GM12878 (cell line): ENCODE measurements at regions not wholly inside any gene's neighbourhood (a gene's known extent, or its start where the extent isn't known, plus 50 kb on each side); places are given as distances from the start of the nearest gene placed in this dataset.

Experiments
- ATAC-seq: fragments of 200-7000 bp; cut with Tn5 transposase; 3 replicates; pipeline ENCODE4 v1.9.1; 2020; ENCODE audit warnings: mild to moderate bottlenecking, moderate library complexity
- BruUV-seq: library from RNA; stranded (reverse); fragments of 400-500 nt; replicated peaks from 2 replicates; lab custom pipeline; 2021; lab: Mats Ljungman, UMichigan
- CTCF ChIA-PET: fragments of 300-600 bp; sonication (Branson Sonifier 250); formaldehyde crosslinking; extraction: SDS; loops from one replicate; lab custom pipeline; 2021; ENCODE audit warnings: inconsistent platforms; lab: Yijun Ruan, JAX
- POLR2A ChIA-PET: fragments of 350-600 bp; formaldehyde crosslinking; extraction: SDS; loops from one replicate; lab custom pipeline; 2021; ENCODE audit warnings: inconsistent platforms; lab: Charles Lee
- RAD21 ChIA-PET: fragments of 300-600 bp; sonication (Branson Sonifier 250); formaldehyde crosslinking; loops from one replicate; lab custom pipeline; 2023; ENCODE audit warnings: antibody characterized with exemption; ENCODE audit not compliant: unreplicated experiment; lab: Charles Lee
- SMC1A ChIA-PET: fragments of 300-600 bp; sonication (Branson Sonifier 250); formaldehyde crosslinking; loops from one replicate; lab custom pipeline; 2023; ENCODE audit not compliant: unreplicated experiment, uncharacterized antibody; lab: Charles Lee
- DNase-seq: peaks from one replicate; pipeline ENCODE4 v3.0.0-alpha.2; 2011; ENCODE audit warnings: low read depth, low spot score
- FAIRE-seq: peaks from 3 replicates; lab custom pipeline; 2011; peaks lifted over from hg19 to GRCh38; lab: Jason Lieb, UNC
- H2AFZ ChIP-seq: 2 replicates; pipeline ENCODE4 v1.6.0; 2011; ENCODE audit warnings: low read depth, low read length, control low read depth; ENCODE audit not compliant: control insufficient read depth
- H3K27ac ChIP-seq: 2 replicates; pipeline ENCODE4 v1.5.1; 2011; ENCODE audit warnings: control low read depth; ENCODE audit not compliant: control insufficient read depth, insufficient read depth
- H3K27me3 ChIP-seq, 2 experiments: replicated peaks in 1 of 2; 2 replicates each; pipeline versions ENCODE4 v1.6.0 to v1.6.1; 2011; ENCODE audit warnings: low read length in 1 of 2; ENCODE audit not compliant: control insufficient read depth in 2 of 2, insufficient read depth in 2 of 2
- H3K36me3 ChIP-seq, 2 experiments: 2 replicates each; pipeline ENCODE4 v1.5.1; 2011; ENCODE audit warnings: low read length in 1 of 2; ENCODE audit not compliant: control insufficient read depth in 2 of 2, insufficient read depth in 2 of 2
- H3K4me1 ChIP-seq: 2 replicates; pipeline ENCODE4 v1.6.1; 2011; ENCODE audit warnings: mild to moderate bottlenecking, low read length, moderate library complexity, mixed read lengths; ENCODE audit not compliant: control insufficient read depth, insufficient read depth
- H3K4me2 ChIP-seq: 2 replicates; pipeline ENCODE4 v1.6.0; 2011; ENCODE audit warnings: control low read depth; ENCODE audit not compliant: control insufficient read depth, insufficient read depth
- H3K4me3 ChIP-seq: fragments of 200-600 bp; sonication (generic); 2 replicates; pipeline ENCODE4 v1.5.1; 2016
- H3K79me2 ChIP-seq: 2 replicates; pipeline ENCODE4 v1.6.0; 2011; ENCODE audit warnings: low read length; ENCODE audit not compliant: control insufficient read depth, insufficient read depth
- H3K9ac ChIP-seq: 2 replicates; pipeline ENCODE4 v1.8.0; 2011; ENCODE audit warnings: low read length, control low read depth, mixed read lengths; ENCODE audit not compliant: control insufficient read depth, insufficient read depth
- H3K9me3 ChIP-seq: replicated peaks from 3 replicates; pipeline ENCODE4 v1.5.1; 2011; ENCODE audit warnings: mild to moderate bottlenecking, low read length; ENCODE audit not compliant: control insufficient read depth, insufficient read depth
- H4K20me1 ChIP-seq: 2 replicates; pipeline ENCODE4 v1.6.0; 2011; ENCODE audit not compliant: control insufficient read depth, insufficient read depth
- MTA2 ChIP-seq: fragments of 450-650 bp; IDR thresholded peaks from 2 replicates; pipeline ENCODE4 v1.6.1; 2016; ENCODE audit warnings: low read depth, mild to moderate bottlenecking, moderate library complexity
- NR2F1 ChIP-seq: fragments of 450-650 bp; conservative IDR thresholded peaks from 2 replicates; pipeline ENCODE4 v1.6.1; 2017; ENCODE audit warnings: mild to moderate bottlenecking
- RAD21 ChIP-seq: IDR thresholded peaks from 2 replicates; pipeline ENCODE4 v1.6.1; 2011; ENCODE audit warnings: mild to moderate bottlenecking, low read depth, low read length, moderate library complexity; ENCODE audit not compliant: insufficient read depth
- SMC3 ChIP-seq: IDR thresholded peaks from 2 replicates; pipeline ENCODE4 v1.6.1; 2011; ENCODE audit warnings: low read length, improper control_type of control experiment, borderline replicate concordance
- ZZZ3 ChIP-seq: IDR thresholded peaks from 2 replicates; pipeline ENCODE4 v1.6.1; 2011; ENCODE audit warnings: low read depth; ENCODE audit not compliant: control insufficient read depth, insufficient read length
- WGBS: methylation state at CpG from one replicate; pipeline ENCODE4 v1.1.6; 2016; ENCODE audit warnings: low lambda C conversion rate; ENCODE audit not compliant: insufficient replicate concordance, insufficient coverage; ENCODE audit errors: missing lambda C conversion rate; 5-methylcytosine and 5-hydroxymethylcytosine counted together
- in situ Hi-C: fragments of 300-500 bp; cut with MboI; formaldehyde crosslinking; loops from 9 replicates; pipeline ENCODE4 v1.14.3; 2018; ENCODE audit warnings: mixed read lengths
- intact Hi-C: fragments of 100-400 bp; cut with micrococcal nuclease; formaldehyde crosslinking; loops from one replicate; pipeline ENCODE4 v1.14.2; 2022; ENCODE audit not compliant: unreplicated experiment
- TF ChIP-seq, protein P1 (sequence below), 3 experiments: IDR thresholded peaks in 2 of 3; conservative IDR thresholded peaks in 1 of 3; 2 replicates each; pipeline ENCODE4 v1.5.1; 2011; ENCODE audit warnings: low read depth in 3 of 3, low read length in 3 of 3, mild to moderate bottlenecking in 3 of 3, control low read depth in 2 of 3, moderate library complexity in 2 of 3, inconsistent platforms in 1 of 3, mixed read lengths in 1 of 3; ENCODE audit not compliant: control insufficient read depth in 2 of 3, insufficient read depth in 1 of 3; ENCODE audit errors: extremely low read depth in 1 of 3

DNA sequence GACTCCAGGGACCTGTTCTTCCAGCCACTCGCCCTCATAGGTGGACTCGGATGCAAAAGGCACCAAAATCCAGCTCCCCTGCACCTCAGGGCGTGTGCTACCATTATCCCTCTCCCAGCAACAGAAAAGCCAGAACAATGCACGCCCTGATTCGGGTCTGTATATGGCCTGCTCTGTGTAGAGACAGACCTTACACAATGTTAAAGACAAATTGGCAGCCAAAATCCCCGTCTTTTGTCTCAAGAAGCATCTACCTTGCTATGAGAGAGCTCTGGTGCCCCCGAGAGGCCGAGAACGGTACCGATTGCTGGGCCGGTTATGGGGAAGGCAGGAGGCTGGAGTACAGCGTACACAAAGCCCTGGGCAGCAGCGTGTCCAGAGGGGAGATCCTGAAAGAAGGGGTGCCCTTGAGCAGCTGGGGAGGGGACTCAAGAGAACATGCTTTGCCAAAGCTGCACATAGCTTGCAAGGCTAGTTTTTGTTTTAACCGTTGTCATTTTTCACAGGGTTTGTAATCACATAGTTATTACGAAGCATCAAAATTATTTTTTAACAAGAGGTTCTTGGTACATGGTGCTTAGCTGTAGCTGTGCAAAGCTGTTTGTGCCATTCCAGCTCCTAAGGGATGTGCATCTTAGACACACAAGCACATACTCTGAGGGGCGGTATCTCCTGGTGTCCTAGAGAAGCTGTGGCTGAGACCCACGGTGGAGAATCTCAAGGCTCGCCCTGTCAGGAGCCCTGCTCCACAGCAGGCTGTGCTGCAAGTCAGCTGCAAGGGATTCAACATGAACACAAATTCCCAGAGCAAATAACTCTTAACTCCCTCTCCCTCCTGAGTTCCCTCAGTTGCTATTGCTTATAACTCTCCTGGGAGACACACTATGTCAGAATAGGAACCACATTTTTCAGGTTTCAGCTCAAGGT is 461.5 kb upstream of the PPP2R3A start:
- FAIRE-seq (peak; percentile 66), DNase-seq (peak; percentile 13), ATAC-seq (peak; percentile 99)
- Histone ChIP-seq H3K27ac (no peak overlapping the region), H3K9me3 (no peaks in the 10 kb centered on the region), H4K20me1 (no peaks in the 10 kb centered on the region), H3K27me3 (no peaks in the 10 kb centered on the region; a peak in 1 of 4 replicates), H3K9ac (no peak overlapping the region), H3K4me1 (no peaks in the 10 kb centered on the region), H3K4me3 (no peak overlapping the region), H3K36me3 (no peaks in the 10 kb centered on the region), H3K4me2 (no peak overlapping the region), H3K79me2 (no peaks in the 10 kb centered on the region), H2AFZ (no peak overlapping the region)
- ChIA-PET CTCF (interaction anchor here (0.6 to 5.0 kb wide), 21 partner anchors 9 to 1388 kb away, joined by 3 to 88 read pairs (median 3); partner anchors contain the start of gene EPHB1), RAD21 (interaction anchor here (0.8 to 4.3 kb wide), 14 partner anchors 66 to 906 kb away, joined by 3 to 70 read pairs (median 4); partner anchors contain the start of gene EPHB1), SMC1A (interaction anchor here (0.6 to 4.7 kb wide), 22 partner anchors 9 to 903 kb away, joined by 3 to 64 read pairs (median 4); partner anchors contain the start of gene EPHB1), POLR2A (no interaction called here)
- intact Hi-C loops (loop anchor here (1.0 to 10.0 kb wide), 3 partner anchors 391 to 904 kb away; partner anchors contain the start of gene EPHB1), in situ Hi-C loops (loop anchor here (5.0 to 10.0 kb wide), 2 partner anchors 712 to 899 kb away; no protein-coding TSS in a partner anchor)
- BruUV-seq, result no TSS peak
- no peak for TF ChIP-seq ZZZ3
- peak; percentile 79 for TF ChIP-seq RAD21
- no peak for TF ChIP-seq NR2F1
- TF ChIP-seq, protein P1, sequence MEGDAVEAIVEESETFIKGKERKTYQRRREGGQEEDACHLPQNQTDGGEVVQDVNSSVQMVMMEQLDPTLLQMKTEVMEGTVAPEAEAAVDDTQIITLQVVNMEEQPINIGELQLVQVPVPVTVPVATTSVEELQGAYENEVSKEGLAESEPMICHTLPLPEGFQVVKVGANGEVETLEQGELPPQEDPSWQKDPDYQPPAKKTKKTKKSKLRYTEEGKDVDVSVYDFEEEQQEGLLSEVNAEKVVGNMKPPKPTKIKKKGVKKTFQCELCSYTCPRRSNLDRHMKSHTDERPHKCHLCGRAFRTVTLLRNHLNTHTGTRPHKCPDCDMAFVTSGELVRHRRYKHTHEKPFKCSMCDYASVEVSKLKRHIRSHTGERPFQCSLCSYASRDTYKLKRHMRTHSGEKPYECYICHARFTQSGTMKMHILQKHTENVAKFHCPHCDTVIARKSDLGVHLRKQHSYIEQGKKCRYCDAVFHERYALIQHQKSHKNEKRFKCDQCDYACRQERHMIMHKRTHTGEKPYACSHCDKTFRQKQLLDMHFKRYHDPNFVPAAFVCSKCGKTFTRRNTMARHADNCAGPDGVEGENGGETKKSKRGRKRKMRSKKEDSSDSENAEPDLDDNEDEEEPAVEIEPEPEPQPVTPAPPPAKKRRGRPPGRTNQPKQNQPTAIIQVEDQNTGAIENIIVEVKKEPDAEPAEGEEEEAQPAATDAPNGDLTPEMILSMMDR (IDR thresholded peaks at IDR 0.05 in 2 of 3, conservative IDR thresholded peaks at IDR 0.05 in 1 of 3; ENCODE audit: control insufficient read depth in 2 of 3, extremely low read depth in 1 of 3, insufficient read depth in 1 of 3, low read depth in 3 of 3, low read length in 3 of 3), result peak; percentile 76 to 81 (median 80)
- peak; percentile 73 for TF ChIP-seq SMC3
- no peak for TF ChIP-seq MTA2
- 14% methylated on average over 18 of the region's 18 CpGs for WGBS
